PC-9 (cell line): ENCODE measurements at regions not wholly inside any gene's neighbourhood (a gene's known extent, or its start where the extent isn't known, plus 50 kb on each side); places are given as distances from the start of the nearest gene placed in this dataset.

Experiments used
- BruUV-seq: library from RNA; stranded (reverse); fragments of 400-500 nt; replicated peaks from 2 replicates; lab custom pipeline; 2021; lab: Mats Ljungman, UMichigan
- CTCF ChIA-PET: fragments of 300-600 bp; sonication (Branson Sonifier 250); formaldehyde crosslinking; loops from one replicate; lab custom pipeline; 2022; ENCODE audit warnings: antibody characterized with exemption; lab: Charles Lee
- POLR2A ChIA-PET: fragments of 300-600 bp; sonication (Branson Sonifier 250); formaldehyde crosslinking; loops from one replicate; lab custom pipeline; 2022; ENCODE audit warnings: antibody characterized with exemption; ENCODE audit not compliant: unreplicated experiment; lab: Charles Lee
- DNase-seq, 2 experiments: peaks; one replicate each; pipeline versions ENCODE4 v3.0.0 to v3.0.0-alpha.2; 2015 to 2022; ENCODE audit warnings: mixed read lengths in 1 of 2
- H2AFZ ChIP-seq: fragments of 200-600 bp; sonication (generic); 2 replicates; pipeline ENCODE4 v1.8.1; 2017; ENCODE audit warnings: antibody characterized with exemption
- H3F3A ChIP-seq: fragments of 200-600 bp; sonication (generic); 2 replicates; pipeline ENCODE4 v1.8.1; 2017; ENCODE audit warnings: antibody characterized with exemption, mild to moderate bottlenecking, low read depth; ENCODE audit not compliant: insufficient read depth
- H3K27ac ChIP-seq: fragments of 200-600 bp; sonication (generic); 2 replicates; pipeline ENCODE4 v1.6.1; 2016; ENCODE audit warnings: mixed run types
- H3K27me3 ChIP-seq: fragments of 200-600 bp; sonication (generic); 2 replicates; pipeline ENCODE4 v1.6.1; 2016; ENCODE audit warnings: low read depth, mixed run types; ENCODE audit not compliant: insufficient read depth
- H3K36me3 ChIP-seq: fragments of 200-600 bp; sonication (generic); 2 replicates; pipeline ENCODE4 v1.6.1; 2016; ENCODE audit warnings: low read depth, mixed run types
- H3K4me1 ChIP-seq: fragments of 200-600 bp; sonication (generic); replicated peaks from 2 replicates; pipeline ENCODE4 v1.6.1; 2016; ENCODE audit warnings: mixed run types; ENCODE audit not compliant: insufficient read depth
- H3K4me2 ChIP-seq: fragments of 200-600 bp; sonication (generic); 2 replicates; pipeline ENCODE4 v1.6.1; 2017; ENCODE audit warnings: mixed run types
- H3K4me3 ChIP-seq: fragments of 200-600 bp; sonication (generic); 2 replicates; pipeline ENCODE4 v1.6.1; 2016; ENCODE audit warnings: mixed run types
- H3K79me2 ChIP-seq: fragments of 200-600 bp; sonication (generic); 2 replicates; pipeline ENCODE4 v1.6.1; 2017; ENCODE audit warnings: low read depth, mixed run types
- H3K9me2 ChIP-seq: fragments of 200-600 bp; sonication (generic); 2 replicates; pipeline ENCODE4 v1.8.1; 2017; ENCODE audit warnings: mild to moderate bottlenecking; ENCODE audit not compliant: insufficient read depth
- H3K9me3 ChIP-seq: fragments of 200-600 bp; sonication (generic); 2 replicates; pipeline ENCODE4 v1.8.1; 2016; ENCODE audit warnings: low read depth; ENCODE audit not compliant: insufficient read depth
- H4K20me1 ChIP-seq: fragments of 200-600 bp; sonication (generic); 2 replicates; pipeline ENCODE4 v1.8.1; 2017; ENCODE audit not compliant: insufficient read depth
- EZH2 ChIP-seq: fragments of 200-600 bp; sonication (generic); IDR thresholded peaks from 2 replicates; pipeline ENCODE4 v1.8.0; 2017; ENCODE audit warnings: antibody characterized with exemption, low read depth
- intact Hi-C: fragments of 100-400 bp; cut with micrococcal nuclease; formaldehyde crosslinking; loops from one replicate; pipeline ENCODE4 v1.10.0; 2022; ENCODE audit not compliant: unreplicated experiment
- TF ChIP-seq, protein P1 (sequence below): fragments of 200-600 bp; sonication (generic); conservative IDR thresholded peaks from 2 replicates; pipeline ENCODE4 v1.6.1; 2017; ENCODE audit warnings: mixed run types, antibody characterized with exemption, mild to moderate bottlenecking, moderate library complexity

DNA sequence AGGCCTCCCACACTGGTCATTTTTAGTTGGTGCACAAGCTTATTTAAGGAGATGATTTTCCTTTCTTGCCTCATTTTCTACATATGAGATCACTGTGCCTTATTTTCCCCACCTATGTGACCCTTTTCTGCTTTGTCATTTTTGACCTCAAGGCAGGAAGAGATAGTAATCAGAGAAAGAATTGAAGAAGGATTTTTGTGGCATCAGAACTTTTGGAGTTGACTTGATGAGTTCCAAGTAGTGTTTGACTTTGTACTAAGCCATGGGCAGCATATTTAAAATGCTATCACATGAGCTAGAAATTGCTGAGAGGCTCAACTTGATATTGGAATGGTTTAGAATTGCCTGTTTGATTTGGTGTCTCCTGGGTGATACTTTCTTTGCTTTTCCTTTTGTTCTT lies 440.8 kb downstream of the AEBP2 start:
- no TSS peak for BruUV-seq

DNA sequence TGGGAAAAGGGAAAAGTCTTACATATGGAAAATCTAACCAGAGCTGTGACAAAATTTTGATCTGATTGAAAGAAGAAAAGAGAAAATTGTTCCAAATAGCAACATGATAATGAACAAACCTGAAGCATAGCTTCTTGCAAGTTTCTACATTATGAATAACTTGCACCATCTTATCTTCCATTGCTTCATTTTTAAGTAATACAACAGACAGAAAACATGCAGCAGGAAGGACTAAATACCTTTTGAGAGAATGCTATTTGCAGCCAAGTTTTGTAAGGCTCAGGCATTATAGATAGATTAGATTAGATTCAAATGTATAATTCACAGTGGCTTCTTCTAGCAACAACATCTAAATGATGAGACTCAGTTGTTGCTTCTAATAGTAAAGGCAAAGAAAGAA lies 441.4 kb downstream of the AEBP2 start:
- no TSS peak for BruUV-seq
- ChIA-PET CTCF (no interaction called here), POLR2A (no interaction called here)
- Histone ChIP-seq H3K4me3 (no peak overlapping the region), H3K9me2 (no peaks in the 10 kb centered on the region), H3K27ac (no peak overlapping the region), H2AFZ (no peak overlapping the region), H3K4me1 (no peaks in the 10 kb centered on the region), H3F3A (no peaks in the 10 kb centered on the region), H3K9me3 (no peaks in the 10 kb centered on the region), H3K27me3 (no peaks in the 10 kb centered on the region), H3K36me3 (no peaks in the 10 kb centered on the region), H3K4me2 (no peak overlapping the region), H3K79me2 (no peaks in the 10 kb centered on the region), H4K20me1 (no peaks in the 10 kb centered on the region)
- intact Hi-C loops, result no loop called here
- no peak for DNase-seq
- TF ChIP-seq, protein P1, sequence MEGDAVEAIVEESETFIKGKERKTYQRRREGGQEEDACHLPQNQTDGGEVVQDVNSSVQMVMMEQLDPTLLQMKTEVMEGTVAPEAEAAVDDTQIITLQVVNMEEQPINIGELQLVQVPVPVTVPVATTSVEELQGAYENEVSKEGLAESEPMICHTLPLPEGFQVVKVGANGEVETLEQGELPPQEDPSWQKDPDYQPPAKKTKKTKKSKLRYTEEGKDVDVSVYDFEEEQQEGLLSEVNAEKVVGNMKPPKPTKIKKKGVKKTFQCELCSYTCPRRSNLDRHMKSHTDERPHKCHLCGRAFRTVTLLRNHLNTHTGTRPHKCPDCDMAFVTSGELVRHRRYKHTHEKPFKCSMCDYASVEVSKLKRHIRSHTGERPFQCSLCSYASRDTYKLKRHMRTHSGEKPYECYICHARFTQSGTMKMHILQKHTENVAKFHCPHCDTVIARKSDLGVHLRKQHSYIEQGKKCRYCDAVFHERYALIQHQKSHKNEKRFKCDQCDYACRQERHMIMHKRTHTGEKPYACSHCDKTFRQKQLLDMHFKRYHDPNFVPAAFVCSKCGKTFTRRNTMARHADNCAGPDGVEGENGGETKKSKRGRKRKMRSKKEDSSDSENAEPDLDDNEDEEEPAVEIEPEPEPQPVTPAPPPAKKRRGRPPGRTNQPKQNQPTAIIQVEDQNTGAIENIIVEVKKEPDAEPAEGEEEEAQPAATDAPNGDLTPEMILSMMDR, result no peak
- no peak for TF ChIP-seq EZH2

More for the DNA sequence above, 440.8 kb downstream of the AEBP2 start:
- no peaks in the 10 kb centered on the region for H3F3A ChIP-seq
- no peak overlapping the region for H3K4me2 ChIP-seq
- no peaks in the 10 kb centered on the region for H3K9me2 ChIP-seq
- CTCF ChIA-PET, result no interaction called here
- H4K20me1 ChIP-seq, result no peaks in the 10 kb centered on the region
- no peaks in the 10 kb centered on the region for H3K27me3 ChIP-seq
- TF ChIP-seq, protein P1, result no peak
- intact Hi-C loops, result no loop called here
- H3K79me2 ChIP-seq, result no peaks in the 10 kb centered on the region
- POLR2A ChIA-PET, result no interaction called here
- H3K4me3 ChIP-seq, result no peak overlapping the region
- no peak for DNase-seq
- H3K27ac ChIP-seq, result no peak overlapping the region
- H3K36me3 ChIP-seq, result no peaks in the 10 kb centered on the region
- H2AFZ ChIP-seq, result no peak overlapping the region
- H3K9me3 ChIP-seq, result no peaks in the 10 kb centered on the region
- H3K4me1 ChIP-seq, result no peaks in the 10 kb centered on the region

DNA sequence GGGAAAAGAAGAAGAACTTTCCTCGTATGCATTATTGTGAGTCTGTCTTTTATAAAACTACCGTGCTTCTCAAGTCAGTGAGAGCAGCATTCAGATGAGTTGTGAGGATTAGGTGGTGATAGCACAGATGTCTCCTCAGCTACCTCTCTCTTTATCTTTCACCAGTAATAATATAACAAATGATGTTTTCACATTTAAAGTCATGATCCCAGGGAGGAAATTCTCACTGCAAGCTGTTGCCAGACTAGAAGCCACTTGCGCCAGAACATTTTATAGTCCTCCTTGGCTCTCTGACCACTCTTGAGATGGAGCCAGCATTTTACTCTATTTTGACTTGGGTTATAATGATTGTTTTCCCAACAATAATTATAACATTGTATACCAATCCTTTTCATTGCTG lies 443.1 kb downstream of the AEBP2 start:
- Histone ChIP-seq H3K4me1 (no peaks in the 10 kb centered on the region), H3K79me2 (no peaks in the 10 kb centered on the region), H3K9me2 (no peaks in the 10 kb centered on the region), H3K4me3 (no peak overlapping the region), H3K27ac (no peak overlapping the region), H4K20me1 (no peaks in the 10 kb centered on the region), H3K4me2 (no peak overlapping the region), H3K27me3 (no peaks in the 10 kb centered on the region), H2AFZ (no peak overlapping the region), H3K9me3 (no peaks in the 10 kb centered on the region), H3K36me3 (no peaks in the 10 kb centered on the region), H3F3A (no peaks in the 10 kb centered on the region)
- CTCF ChIA-PET, result no interaction called here
- DNase-seq, result no peak
- POLR2A ChIA-PET, result no interaction called here
- BruUV-seq, result no TSS peak
- intact Hi-C loops, result no loop called here
- TF ChIP-seq EZH2, result no peak
- TF ChIP-seq, protein P1, result no peak
